Thoracic aorta (tissue), 2 donors: ENCODE measurements at regions not wholly inside any gene's neighbourhood (a gene's known extent, or its start where the extent isn't known, plus 50 kb on each side); places are given as distances from the start of the nearest gene placed in this dataset.

Source experiments
- ATAC-seq: fragments of 150-250 bp; one replicate; pipeline ENCODE4 v1.8.0; 2017; ENCODE audit warnings: low read depth; ENCODE audit not compliant: insufficient number of reproducible peaks, low FRiP score
- DNase-seq: peaks from one replicate; pipeline ENCODE4 v3.0.0-alpha.2; 2020; ENCODE audit warnings: low spot score
- H3K27ac ChIP-seq, 2 donors: fragments of 200-600 bp; sonication (generic); 1 replicate in 1 of 2; 2 replicates in 1 of 2; pipeline ENCODE4 v1.5.1; 2016; ENCODE audit warnings: mild to moderate bottlenecking in 2 of 2, moderate library complexity in 2 of 2
- H3K27me3 ChIP-seq: fragments of 200-600 bp; sonication (generic); replicated peaks from 2 replicates; pipeline ENCODE4 v1.6.0; 2016; ENCODE audit warnings: mild to moderate bottlenecking; ENCODE audit not compliant: insufficient read depth
- H3K36me3 ChIP-seq: fragments of 200-600 bp; sonication (generic); one replicate; pipeline ENCODE4 v1.5.1; 2016
- H3K4me1 ChIP-seq, 2 donors: fragments of 200-600 bp; sonication (generic); 1 replicate in 1 of 2; 2 replicates in 1 of 2; pipeline versions ENCODE4 v1.5.1 to v1.6.0; 2016; ENCODE audit warnings: low read depth in 2 of 2, mild to moderate bottlenecking in 1 of 2; ENCODE audit not compliant: control insufficient read depth in 1 of 2
- H3K4me3 ChIP-seq: fragments of 200-600 bp; sonication (generic); 2 replicates; pipeline ENCODE4 v1.5.1; 2016; ENCODE audit warnings: mild to moderate bottlenecking
- H3K9me3 ChIP-seq: fragments of 200-600 bp; sonication (generic); 2 replicates; pipeline ENCODE4 v1.5.1; 2016
- TF ChIP-seq, protein P1 (sequence below): fragments of 200-600 bp; sonication (generic); IDR thresholded peaks from one replicate; pipeline ENCODE4 v1.5.1; 2019; ENCODE audit warnings: antibody characterized with exemption

DNA sequence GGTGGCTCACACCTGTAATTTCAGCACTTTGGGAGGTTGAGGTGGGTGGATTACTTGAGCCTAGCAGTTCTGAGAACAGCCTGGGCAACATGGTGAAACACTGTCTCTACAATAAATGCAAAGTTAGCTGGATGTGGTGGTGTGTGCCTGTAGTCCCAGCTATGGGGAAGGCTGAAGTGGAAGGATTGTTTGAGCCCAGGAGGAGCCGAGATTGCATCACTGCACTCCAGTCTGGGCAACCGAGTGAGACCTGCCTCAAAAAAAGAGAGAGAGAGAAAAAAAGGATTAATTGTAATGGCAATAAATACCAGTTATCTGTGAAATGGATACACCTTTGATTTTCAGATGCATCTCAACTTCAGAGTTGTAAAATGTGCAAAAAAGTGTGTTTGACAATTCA lies 58.8 kb downstream of the SPRY1 start:
- DNase-seq (no peak), ATAC-seq (no peak)
- Histone ChIP-seq H3K36me3 (no peaks in the 10 kb centered on the region), H3K27me3 (no peaks in the 10 kb centered on the region), H3K4me1 (no peaks in the 10 kb centered on the region), H3K27ac (no peak overlapping the region), H3K4me3 (no peak overlapping the region), H3K9me3 (no peaks in the 10 kb centered on the region)
- TF ChIP-seq, protein P1, sequence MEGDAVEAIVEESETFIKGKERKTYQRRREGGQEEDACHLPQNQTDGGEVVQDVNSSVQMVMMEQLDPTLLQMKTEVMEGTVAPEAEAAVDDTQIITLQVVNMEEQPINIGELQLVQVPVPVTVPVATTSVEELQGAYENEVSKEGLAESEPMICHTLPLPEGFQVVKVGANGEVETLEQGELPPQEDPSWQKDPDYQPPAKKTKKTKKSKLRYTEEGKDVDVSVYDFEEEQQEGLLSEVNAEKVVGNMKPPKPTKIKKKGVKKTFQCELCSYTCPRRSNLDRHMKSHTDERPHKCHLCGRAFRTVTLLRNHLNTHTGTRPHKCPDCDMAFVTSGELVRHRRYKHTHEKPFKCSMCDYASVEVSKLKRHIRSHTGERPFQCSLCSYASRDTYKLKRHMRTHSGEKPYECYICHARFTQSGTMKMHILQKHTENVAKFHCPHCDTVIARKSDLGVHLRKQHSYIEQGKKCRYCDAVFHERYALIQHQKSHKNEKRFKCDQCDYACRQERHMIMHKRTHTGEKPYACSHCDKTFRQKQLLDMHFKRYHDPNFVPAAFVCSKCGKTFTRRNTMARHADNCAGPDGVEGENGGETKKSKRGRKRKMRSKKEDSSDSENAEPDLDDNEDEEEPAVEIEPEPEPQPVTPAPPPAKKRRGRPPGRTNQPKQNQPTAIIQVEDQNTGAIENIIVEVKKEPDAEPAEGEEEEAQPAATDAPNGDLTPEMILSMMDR, result no peak

DNA sequence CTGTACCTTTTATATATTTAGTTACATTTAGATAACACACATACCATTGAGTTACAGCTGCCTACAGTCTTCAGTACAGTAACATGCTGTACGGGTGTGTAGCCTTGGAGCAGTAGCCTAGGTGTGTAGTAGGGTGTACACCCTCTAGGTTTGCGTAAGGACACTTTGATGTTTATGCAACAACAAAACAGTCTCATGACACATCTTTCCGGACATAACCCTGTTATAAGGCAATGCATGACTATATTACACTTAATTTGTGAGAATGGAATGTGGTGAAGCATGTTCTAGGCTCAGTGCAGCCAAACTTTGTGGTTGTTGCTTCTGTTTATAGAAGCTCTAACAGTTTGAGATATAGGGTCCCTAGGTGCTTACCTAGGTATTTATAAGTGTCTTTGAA lies 65.4 kb downstream of the SPRY1 start:
- TF ChIP-seq, protein P1, result no peak
- H3K27me3 ChIP-seq, result no peaks in the 10 kb centered on the region
- no peaks in the 10 kb centered on the region for H3K4me1 ChIP-seq
- no peaks in the 10 kb centered on the region for H3K9me3 ChIP-seq
- ATAC-seq, result no peak
- no peaks in the 10 kb centered on the region for H3K36me3 ChIP-seq
- no peak overlapping the region for H3K27ac ChIP-seq
- H3K4me3 ChIP-seq, result no peak overlapping the region
- DNase-seq, result no peak

DNA sequence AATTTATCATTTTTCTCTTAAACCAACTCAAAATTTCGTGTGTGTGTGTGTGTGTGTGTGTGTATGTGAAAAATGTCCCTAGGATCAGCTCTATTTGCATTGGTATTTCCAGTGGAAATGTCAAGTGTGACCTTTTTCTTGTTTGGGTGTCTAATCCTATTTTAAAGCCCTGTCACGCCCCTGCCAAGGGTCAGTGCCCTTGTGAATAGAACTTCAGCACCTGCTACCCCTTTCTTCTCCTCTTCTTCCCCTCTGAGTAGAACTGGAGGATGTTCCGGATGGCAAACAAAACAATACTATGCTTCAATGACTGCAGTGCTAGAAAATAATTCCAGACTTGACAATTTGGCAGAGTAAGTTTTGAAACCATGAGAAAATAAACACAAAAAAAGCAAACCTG lies 67.3 kb downstream of the SPRY1 start:
- H3K27me3 ChIP-seq, result no peaks in the 10 kb centered on the region
- no peaks in the 10 kb centered on the region for H3K36me3 ChIP-seq
- no peak overlapping the region for H3K4me3 ChIP-seq
- no peak overlapping the region for H3K27ac ChIP-seq
- no peaks in the 10 kb centered on the region for H3K9me3 ChIP-seq
- TF ChIP-seq, protein P1, result no peak
- no peaks in the 10 kb centered on the region for H3K4me1 ChIP-seq
- no peak for ATAC-seq
- no peak for DNase-seq

DNA sequence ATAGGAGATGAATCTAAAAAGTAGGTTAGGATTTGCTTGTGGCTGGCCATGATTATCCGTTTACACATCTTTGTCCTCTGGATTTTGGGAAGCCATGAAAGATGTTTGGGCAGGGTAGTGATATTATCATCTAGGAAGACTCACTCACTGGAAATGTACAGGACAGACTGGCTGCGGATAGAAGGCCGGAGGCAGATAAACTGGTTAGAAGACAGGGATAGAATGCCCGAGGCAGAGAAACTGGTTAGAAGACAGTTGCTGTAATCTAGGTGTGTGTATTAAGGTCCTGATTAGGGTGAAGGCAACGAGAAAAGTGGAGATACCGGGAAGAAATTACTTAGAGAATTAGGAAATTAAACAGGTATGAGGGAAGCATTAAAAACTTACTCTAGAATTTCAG lies 68.8 kb downstream of the SPRY1 start:
- ATAC-seq, result no peak
- H3K4me3 ChIP-seq, result no peak overlapping the region
- no peaks in the 10 kb centered on the region for H3K36me3 ChIP-seq
- H3K27me3 ChIP-seq, result no peaks in the 10 kb centered on the region
- TF ChIP-seq, protein P1, result no peak
- H3K9me3 ChIP-seq, result no peaks in the 10 kb centered on the region
- H3K27ac ChIP-seq, result no peak overlapping the region
- DNase-seq, result no peak
- H3K4me1 ChIP-seq, result no peaks in the 10 kb centered on the region

DNA sequence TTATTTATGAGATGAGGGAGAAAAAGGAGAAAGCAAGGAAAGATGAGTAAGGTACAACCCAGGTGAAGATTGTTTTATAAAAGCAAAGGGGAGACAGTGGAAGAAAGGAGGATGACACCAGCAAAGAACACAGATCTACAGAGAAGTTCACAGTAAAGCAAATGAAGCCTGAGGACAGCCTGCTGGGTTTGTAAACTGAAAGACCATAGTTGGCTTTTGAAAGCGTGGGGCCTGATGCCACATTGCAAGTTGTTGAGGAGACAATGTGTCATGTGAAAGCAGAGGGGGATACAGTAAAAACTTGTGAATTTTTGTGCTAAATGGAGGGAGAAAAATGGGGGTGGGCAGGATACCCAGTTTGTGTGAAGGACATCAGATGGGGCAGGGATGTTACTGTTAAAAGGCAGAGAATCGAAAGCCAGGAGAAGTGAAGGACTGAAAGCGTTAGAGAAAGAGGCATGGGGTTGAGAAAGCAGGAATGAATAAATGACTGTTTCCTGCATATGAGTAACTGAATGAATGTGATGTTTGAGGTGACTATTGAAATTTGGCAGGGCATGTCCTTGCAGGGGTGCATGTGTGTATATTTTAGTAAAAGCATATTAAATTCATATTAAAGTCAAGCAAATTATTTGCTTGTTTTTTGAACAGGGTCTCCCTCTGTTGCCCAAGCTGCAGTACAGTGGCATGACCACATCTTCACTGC lies 69.6 kb downstream of the SPRY1 start:
- Histone ChIP-seq H3K27ac (no peak overlapping the region), H3K27me3 (no peaks in the 10 kb centered on the region), H3K4me3 (no peak overlapping the region), H3K9me3 (no peaks in the 10 kb centered on the region), H3K36me3 (no peaks in the 10 kb centered on the region), H3K4me1 (no peaks in the 10 kb centered on the region)
- ATAC-seq (no peak), DNase-seq (no peak)
- TF ChIP-seq, protein P1, result no peak
